Astrocyte of the spinal cord (primary cell): ENCODE measurements at regions not wholly inside any gene's neighbourhood (a gene's known extent, or its start where the extent isn't known, plus 50 kb on each side); places are given as distances from the start of the nearest gene placed in this dataset.
"Not testable (repeated sequence)": the region's sequence is repeated elsewhere in the genome, so short reads cannot be mapped to it uniquely, and the experiment has no call there.

Source experiments
- DNase-seq: peaks from one replicate; pipeline ENCODE4 v3.0.0; 2011; ENCODE audit warnings: low read depth, low spot score
- H3K4me3 ChIP-seq: 2 replicates; pipeline ENCODE4 v1.5.1; 2011; ENCODE audit warnings: low read depth, mild to moderate bottlenecking, low read length, moderate library complexity
- CTCF ChIP-seq: IDR thresholded peaks from 2 replicates; pipeline ENCODE4 v1.5.1; 2012; ENCODE audit warnings: low read depth, mild to moderate bottlenecking, low read length, inconsistent platforms
- in situ Hi-C: cut with HindIII; loops from 2 replicates; pipeline ENCODE4 v1.10.0; 2017; ENCODE audit warnings: low sequenced_read_pairs

- H3K4me3 ChIP-seq: no peak overlapping the region
- TF ChIP-seq CTCF: no peak
- in situ Hi-C loops: no loop called here
- no peak for DNase-seq
These were observed 524.1 kb upstream of the CNTNAP5 start for GRCh38 chr2:123500988-123501387.

- in situ Hi-C loops: no loop called here
- TF ChIP-seq CTCF: no peak
- H3K4me3 ChIP-seq: no peak overlapping the region
- peak; percentile 5 for DNase-seq
These were observed 522.2 kb upstream of the CNTNAP5 start for GRCh38 chr2:123502931-123503330.

- in situ Hi-C loops: no loop called here
- no peak overlapping the region for H3K4me3 ChIP-seq
- DNase-seq: no peak
- no peak for TF ChIP-seq CTCF
These were observed 512.5 kb upstream of the CNTNAP5 start for GRCh38 chr2:123512547-123512946.

- H3K4me3 ChIP-seq: no peak overlapping the region
- in situ Hi-C loops: no loop called here
- DNase-seq: peak; percentile 2
- no peak for TF ChIP-seq CTCF
These were observed 511.7 kb upstream of the CNTNAP5 start for GRCh38 chr2:123513351-123513750.

- in situ Hi-C loops: no loop called here
- no peak for DNase-seq
- H3K4me3 ChIP-seq: no peak overlapping the region
- TF ChIP-seq CTCF: no peak
These were observed 510.4 kb upstream of the CNTNAP5 start for GRCh38 chr2:123514613-123515207.

GRCh38 chr2:123518367-123518766 is 506.7 kb upstream of the CNTNAP5 start:
- DNase-seq: peak; percentile 35
- in situ Hi-C loops: no loop called here
- H3K4me3 ChIP-seq: no peak overlapping the region
- no peak for TF ChIP-seq CTCF

DNA sequence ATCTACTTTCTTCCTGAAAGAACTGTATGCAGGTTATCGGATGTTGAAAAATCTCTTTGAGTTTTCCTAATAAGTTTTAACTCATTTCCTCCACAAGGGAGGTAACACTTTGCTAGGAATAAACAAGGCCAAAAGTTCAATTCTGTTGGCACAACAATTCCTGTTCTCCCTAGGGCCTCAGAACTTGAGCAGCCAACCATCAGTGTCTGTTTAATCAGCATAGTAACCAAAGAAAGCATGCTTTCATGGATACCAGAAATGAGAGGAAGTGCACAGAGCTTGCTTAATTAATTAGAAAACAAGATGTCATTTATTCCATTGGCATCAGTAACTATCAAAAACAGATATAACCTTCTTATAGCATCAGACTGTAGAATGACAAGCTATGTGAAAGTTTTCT is 503.2 kb upstream of the CNTNAP5 start:
- DNase-seq: no peak
- no peak overlapping the region for H3K4me3 ChIP-seq
- in situ Hi-C loops: no loop called here
- TF ChIP-seq CTCF: no peak

- H3K4me3 ChIP-seq, DNase-seq, in situ Hi-C loops: not testable (repeated sequence)
These were observed 502.6 kb upstream of the CNTNAP5 start for GRCh38 chr2:123522498-123522897.
